Amniotic stem cell (primary cell): ENCODE measurements at regions not wholly inside any gene's neighbourhood (a gene's known extent, or its start where the extent isn't known, plus 50 kb on each side); places are given as distances from the start of the nearest gene placed in this dataset.

Experiments
- DNase-seq: peaks from one replicate; lab custom pipeline; 2025; lab: John Stamatoyannopoulos, UW

- no peak for DNase-seq
Observed at GRCh38 chr10:88023676-88024075, 160.3 kb downstream of the PTEN start.

- no peak for DNase-seq
Observed at GRCh38 chr10:88026031-88026430, 162.6 kb downstream of the PTEN start.

DNA sequence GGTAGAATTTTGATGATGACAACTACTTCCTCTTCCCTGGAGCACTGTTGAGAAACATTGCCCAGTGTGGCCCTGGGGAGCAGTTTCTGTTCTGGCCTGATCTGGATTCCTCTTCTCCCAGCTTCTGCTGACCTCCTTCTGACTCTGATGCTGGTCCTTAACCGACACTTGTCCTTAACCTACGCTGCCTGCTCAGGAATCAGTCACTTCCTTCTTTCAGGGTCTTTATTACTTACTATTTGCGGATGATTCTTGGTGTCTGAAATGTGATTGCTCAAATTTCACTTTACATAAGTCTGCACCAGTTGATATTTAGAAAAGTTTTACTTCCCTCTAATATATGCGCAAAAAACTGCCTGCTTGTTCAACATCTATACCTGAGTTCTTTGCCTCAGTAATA lies 164.1 kb downstream of the PTEN start:
- no peak for DNase-seq

DNA sequence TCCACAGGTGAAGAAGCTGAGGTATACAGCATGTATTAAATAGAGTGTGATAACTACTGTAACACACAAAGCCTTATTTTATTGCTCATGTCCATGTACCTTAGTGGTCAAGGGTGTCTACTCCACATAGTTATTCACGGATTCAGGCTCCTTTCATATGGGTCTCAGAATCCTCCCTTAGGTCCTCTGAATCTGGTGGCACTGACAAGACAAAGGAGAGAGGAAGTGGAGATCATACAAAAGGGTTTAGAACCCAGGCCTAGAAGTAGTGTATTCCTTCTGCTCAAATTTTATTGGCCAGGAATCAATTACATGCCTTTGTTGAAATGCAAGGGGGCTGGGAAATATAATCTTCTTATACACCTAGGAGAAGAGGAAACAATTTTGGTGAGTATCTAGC lies 164.6 kb downstream of the PTEN start:
- DNase-seq: no peak

GRCh38 chr10:88028654-88029053 lies 165.2 kb downstream of the PTEN start:
- DNase-seq: no peak

- peak; percentile 36 for DNase-seq
Observed at GRCh38 chr10:88032566-88032965, 169.1 kb downstream of the PTEN start.

DNA sequence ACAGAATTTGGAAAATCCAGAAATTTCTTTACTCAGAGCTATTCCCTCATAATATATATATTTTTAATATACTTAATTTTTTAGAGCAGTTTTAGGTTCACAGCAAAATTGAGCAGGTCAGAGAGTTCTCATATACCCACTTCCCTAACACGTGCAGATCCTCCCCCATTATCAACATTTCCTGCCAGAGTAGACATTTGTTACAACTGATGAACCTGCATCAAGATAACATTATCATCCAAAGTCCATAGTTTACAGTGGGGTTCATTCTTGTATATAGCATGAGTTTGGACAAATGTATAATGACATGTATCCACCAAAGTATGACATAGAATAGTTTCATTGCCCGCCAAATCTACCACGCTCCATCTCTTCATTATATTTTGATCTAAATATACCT lies 170.0 kb downstream of the PTEN start:
- DNase-seq: no peak

DNA sequence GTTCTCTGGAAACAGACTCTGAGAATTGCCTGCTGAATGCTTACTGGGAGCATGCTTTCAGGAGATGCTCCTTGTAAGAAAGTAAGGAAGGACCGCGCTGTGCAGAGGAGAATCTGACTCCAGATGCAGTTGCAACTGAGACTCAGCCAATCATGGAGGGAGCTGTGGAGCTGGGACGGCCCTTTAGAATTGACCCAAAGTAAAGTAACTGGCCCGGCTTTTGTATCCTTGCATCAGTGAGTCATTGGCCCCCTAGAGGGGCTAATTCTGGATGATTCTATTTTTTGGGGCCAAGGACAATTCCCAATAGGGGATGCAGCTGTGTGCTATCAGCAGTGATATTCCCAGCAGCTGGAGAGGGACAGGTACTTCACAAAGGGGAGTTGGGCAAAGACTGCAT lies 170.4 kb downstream of the PTEN start:
- no peak for DNase-seq

GRCh38 chr10:88036126-88036525 lies 172.7 kb downstream of the PTEN start:
- DNase-seq: no peak

DNA sequence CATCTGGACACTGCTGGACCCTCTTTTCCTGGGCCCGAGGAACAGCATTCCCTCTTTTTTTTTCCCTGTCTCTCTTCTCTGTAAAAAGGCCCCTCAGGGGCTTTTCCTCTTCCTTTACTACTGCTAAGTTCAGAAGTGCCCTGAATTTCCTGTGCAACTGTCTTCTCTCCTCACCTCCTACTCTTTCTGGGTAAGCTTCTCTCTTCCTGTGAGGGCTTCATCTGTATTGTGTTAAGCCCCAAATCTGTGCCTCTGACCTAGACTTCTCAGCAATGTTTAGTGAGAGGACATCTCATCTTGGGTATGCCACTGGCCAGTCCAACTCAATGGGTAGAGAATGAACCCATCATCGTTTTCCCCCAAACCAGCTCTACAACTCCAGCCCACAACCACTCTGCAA lies 174.2 kb downstream of the PTEN start:
- no peak for DNase-seq

- no peak for DNase-seq
Observed at GRCh38 chr10:88038268-88038667, 174.8 kb downstream of the PTEN start.

- no peak for DNase-seq
Observed at GRCh38 chr10:88039496-88040200, 176.2 kb downstream of the PTEN start.

- peak; percentile 42 for DNase-seq
Observed at GRCh38 chr10:88041243-88042159, 178.1 kb downstream of the PTEN start.

GRCh38 chr10:88042160-88043100 lies 179.0 kb downstream of the PTEN start:
- DNase-seq: peak; percentile 29

- no peak for DNase-seq
Observed at GRCh38 chr10:88045096-88045495, 181.7 kb downstream of the PTEN start.

GRCh38 chr10:88045656-88046415 lies 182.4 kb downstream of the PTEN start:
- no peak for DNase-seq

GRCh38 chr10:88047579-88047978 lies 184.2 kb downstream of the PTEN start:
- no peak for DNase-seq

DNA sequence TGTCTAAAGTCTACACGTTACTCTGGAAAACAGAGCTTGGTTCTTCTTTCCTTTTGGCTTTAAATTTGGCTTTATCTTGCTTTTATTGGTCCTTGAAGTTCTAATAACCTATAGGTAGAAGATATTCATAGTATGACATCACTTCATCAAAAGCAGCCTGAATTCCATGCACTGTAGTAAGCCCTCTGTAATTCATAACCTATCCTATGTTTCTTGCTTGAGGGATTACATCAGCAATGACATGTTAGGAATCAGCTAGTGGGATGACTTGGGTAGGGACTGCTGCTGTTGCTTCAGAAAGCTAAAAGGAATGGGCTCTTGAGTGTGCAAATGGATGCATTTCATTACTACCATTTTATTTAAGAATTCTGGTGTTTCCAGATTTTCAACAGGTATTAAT lies 184.9 kb downstream of the PTEN start:
- no peak for DNase-seq

DNA sequence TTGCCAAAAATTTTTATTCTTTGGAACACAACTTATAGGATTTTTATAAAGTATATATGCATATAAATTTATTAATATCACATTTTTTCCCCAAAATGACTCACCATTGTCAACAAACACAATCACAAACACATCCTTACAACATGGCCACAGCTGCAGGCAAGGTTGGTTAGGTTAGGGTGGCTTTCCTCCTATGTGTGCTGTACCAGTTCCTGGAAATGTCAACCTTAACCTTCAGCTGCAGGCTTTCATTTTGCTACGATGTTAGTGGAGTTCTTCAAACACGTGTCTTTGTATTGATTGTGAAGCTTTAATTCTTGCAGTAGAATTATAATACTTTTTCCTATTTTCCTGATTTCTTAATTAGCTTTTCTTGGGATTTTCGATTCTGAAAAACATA lies 185.8 kb downstream of the PTEN start:
- DNase-seq: no peak

GRCh38 chr10:88057720-88058119 lies 194.3 kb downstream of the PTEN start:
- no peak for DNase-seq

DNA sequence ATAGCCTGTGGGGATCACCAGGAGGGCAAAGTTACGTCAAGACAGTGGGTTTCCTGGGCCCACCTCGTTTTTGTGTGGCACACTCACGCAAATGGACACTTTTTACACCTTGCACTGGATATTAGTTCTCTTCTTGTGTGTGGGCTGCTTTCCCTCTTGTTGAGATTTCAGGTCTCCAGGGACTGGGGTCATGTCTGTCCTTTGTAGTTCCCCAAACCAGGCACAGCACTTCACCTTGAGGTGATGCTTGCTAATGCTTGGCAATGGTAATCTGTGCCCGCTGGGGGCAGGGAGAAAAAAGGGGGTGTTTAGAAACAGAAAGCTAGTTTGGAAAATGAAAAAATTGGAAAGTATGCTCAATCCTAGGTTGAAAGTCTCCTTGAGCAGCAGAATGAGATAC lies 195.3 kb downstream of the PTEN start:
- no peak for DNase-seq

GRCh38 chr10:88059190-88059589 lies 195.8 kb downstream of the PTEN start:
- DNase-seq: no peak
